Activated naive CD4-positive, alpha-beta T cell treated with anti-CD3 and anti-CD28 coated beads, Interleukin-2, amount 50 U/mL, for 16 hours (primary cell): ENCODE measurements at regions not wholly inside any gene's neighbourhood (a gene's known extent, or its start where the extent isn't known, plus 50 kb on each side); places are given as distances from the start of the nearest gene placed in this dataset.

Experiments
- DNase-seq: peaks from one replicate; pipeline ENCODE4 v3.0.0-alpha.2; 2020

DNA sequence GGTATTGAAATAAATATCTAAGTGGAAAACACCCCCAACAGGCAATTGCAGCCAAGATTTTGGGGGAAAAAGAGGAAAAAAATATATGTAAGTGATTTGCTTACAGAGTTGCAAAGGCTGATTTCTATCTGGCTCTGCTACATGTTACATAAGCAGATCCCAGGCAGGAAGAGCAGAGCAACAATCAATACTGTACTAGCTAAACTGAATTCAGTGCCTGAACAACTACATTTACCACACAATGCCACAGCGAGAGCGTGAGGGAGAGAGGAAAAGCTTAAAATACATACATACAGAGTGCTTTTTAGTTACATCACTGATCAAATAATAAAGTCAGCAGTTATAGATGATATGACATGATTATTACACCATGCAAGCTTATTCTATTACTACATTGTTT, 665.6 kb upstream of the ARGLU1 start:
- DNase-seq, result no peak

- no peak for DNase-seq
These were observed 664.0 kb upstream of the ARGLU1 start for GRCh38 chr13:107231944-107232343.

- DNase-seq, result no peak
These were observed 655.9 kb upstream of the ARGLU1 start for GRCh38 chr13:107223867-107224266.

DNA sequence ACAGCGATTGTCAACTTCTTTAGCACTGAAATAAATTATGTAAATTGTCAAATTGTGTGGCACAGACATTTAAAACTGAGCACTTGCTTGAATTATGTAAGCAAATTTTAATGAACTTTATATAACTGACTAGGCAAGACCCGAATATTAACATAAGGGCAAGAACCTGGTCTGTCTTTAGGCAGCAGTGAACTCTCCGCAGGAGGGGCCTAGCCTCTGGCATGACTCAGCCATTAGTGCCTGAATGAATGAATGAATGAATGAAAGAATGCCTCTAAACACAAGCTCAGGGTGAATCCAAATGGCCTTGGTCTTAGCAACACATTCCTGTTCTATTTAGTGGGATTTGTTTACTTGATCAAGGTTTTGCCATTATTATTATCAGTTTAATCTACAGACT, 654.7 kb upstream of the ARGLU1 start:
- no peak for DNase-seq

DNA sequence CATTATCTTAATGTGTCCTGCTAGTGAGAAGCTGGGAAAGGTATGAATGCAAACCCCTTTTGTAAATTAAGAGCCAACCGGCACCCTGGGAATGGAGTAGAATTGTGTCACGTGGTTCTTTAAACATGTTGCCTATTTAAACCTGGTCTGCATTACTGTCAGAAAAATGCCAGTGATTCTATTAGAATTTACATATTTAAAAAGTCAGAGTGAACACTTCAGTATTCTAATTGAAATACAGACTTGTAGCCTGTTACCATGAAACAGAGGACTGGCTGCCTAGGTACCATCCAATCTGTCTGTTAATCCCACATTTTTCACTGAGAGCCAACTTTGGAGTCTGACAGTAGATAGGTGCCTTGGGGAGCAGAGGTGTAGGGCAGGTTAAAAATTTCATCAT, 652.3 kb upstream of the ARGLU1 start:
- no peak for DNase-seq

DNA sequence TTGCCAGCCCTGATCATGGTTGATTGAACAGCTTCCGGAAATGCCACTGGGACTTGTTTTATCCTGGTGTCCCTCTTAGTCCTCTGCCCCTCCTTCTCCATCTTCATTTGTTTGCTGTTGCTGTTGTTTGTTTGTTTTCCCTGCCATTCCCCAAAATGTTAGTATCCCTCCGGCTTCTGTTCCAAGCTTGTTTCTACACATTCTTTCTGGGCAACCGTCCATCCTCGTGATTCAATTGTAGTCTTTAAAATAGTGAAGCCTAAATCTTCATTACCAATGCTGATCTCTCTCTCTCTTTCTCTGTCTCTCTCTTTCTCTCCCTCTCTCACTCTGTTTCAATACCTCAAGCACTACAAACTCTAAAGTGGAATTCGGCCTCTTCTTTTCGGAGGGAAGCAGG, 649.3 kb upstream of the ARGLU1 start:
- DNase-seq, result no peak

- no peak for DNase-seq
These were observed 648.3 kb upstream of the ARGLU1 start for GRCh38 chr13:107216046-107216755.

- DNase-seq, result peak; percentile 44
These were observed 643.1 kb upstream of the ARGLU1 start for GRCh38 chr13:107211073-107211472.

- DNase-seq, result no peak
These were observed 642.7 kb upstream of the ARGLU1 start for GRCh38 chr13:107210723-107211030.

DNA sequence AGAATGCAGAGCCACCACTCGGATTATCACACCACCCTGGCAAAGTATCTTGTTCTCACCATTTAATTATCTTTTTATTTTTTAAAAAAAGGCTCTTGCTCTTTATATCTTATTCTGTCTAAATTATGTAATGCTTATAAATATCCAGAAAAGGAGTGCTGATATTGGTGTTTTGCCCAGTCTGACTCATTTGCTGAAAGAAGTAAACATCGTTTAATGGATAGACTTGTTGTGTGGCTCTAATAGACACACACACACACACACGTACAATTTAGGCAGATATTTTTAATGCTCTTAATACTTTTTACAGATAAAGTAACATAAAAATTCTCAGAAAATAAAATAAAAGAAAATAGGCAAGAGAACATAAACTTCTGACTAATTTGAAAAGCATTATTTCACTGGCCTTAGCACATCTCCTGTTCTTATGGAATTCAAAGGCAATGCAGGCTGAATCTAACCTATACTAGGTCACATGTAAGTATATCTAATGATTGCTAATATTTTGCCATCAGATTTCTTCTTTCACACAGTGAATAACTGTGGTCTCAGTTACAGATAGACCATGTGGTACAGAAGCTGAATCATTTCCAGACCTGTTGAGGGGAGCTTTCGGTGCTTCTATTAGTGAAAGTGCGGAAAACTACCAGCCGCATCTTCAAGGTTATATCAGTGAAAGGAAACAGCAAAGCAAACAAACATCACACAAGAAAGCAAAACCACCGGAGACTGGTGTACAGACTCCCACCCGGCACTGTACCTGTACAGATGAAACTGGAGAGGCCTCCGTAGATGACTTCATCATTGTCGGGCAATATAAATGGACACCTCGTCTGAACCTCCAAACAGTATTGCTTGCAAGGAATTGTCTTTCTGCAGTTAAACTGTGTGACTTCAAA, 642.1 kb upstream of the ARGLU1 start:
- DNase-seq, result no peak

- DNase-seq, result no peak
These were observed 641.0 kb upstream of the ARGLU1 start for GRCh38 chr13:107208889-107209288.

GRCh38 chr13:107205318-107206104, 637.6 kb upstream of the ARGLU1 start:
- peak; percentile 51 for DNase-seq

- no peak for DNase-seq
These were observed 635.4 kb upstream of the ARGLU1 start for GRCh38 chr13:107203146-107203847.

DNA sequence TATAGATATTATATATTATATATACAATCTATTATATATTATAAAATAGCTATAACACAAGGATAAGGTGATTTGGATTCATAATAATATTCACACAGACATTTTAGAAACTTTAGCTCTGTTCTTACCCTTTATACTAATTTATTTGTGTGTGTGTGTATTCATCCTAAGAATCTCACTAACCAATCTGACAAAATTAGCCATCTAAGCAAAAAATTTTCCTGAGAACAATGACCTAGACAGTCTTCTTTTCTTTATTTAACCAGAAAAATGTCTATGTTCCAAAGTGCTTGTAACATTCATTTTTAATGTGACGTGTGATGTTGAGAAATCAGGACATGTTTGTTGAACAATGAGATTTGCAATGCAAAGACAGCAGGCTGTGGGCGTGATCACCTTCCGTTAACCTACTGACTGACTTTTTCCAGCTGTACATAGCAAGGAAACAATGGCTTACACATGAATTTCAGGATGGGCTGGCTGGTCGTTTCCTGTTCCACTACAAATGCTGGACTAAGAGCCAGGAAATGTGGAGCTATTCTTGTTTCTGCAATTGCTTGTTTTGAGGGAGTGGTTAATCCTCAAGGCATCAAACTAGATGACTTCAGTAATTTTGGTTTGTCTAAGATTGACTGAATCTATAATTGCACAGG, 634.6 kb upstream of the ARGLU1 start:
- no peak for DNase-seq

GRCh38 chr13:107200491-107200890, 632.6 kb upstream of the ARGLU1 start:
- DNase-seq, result no peak

DNA sequence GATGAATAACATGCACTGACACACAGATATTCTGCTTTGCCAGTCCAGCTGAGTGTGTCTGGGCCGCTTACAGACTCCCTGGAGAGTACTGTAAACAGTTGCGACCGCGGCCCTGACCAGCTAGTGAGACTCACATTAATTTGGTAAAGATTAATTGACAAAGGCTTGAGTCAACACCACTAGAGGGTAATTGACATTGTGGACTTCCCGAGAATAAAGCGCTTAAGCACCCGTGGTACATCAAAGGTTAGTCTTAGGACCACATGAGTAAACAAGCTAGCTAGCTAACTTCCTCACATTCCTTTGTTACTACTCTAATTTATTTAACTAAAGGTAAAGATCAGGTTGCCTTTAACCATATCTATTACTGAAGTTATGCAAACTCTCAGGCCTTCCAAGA, 624.4 kb upstream of the ARGLU1 start:
- DNase-seq, result no peak

DNA sequence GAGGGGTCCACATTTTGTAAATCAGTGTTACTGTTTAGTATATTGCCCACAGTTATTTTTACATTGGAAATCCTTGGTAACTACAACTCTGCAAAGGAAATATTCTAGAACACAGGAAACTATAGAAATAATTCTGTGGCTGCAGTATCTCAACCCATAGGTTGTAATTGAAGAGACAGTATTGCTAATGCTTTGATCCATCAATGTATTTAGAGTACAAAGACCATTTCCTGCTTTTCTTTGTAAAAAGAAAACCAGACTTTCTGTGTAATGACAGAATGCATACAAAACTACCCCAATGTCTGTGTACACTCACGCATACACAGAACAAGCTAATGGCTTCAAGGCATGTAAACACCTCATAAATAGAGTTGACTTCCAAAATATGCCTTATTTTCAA, 622.1 kb upstream of the ARGLU1 start:
- DNase-seq, result no peak

- no peak for DNase-seq
These were observed 618.0 kb upstream of the ARGLU1 start for GRCh38 chr13:107185889-107186288.

DNA sequence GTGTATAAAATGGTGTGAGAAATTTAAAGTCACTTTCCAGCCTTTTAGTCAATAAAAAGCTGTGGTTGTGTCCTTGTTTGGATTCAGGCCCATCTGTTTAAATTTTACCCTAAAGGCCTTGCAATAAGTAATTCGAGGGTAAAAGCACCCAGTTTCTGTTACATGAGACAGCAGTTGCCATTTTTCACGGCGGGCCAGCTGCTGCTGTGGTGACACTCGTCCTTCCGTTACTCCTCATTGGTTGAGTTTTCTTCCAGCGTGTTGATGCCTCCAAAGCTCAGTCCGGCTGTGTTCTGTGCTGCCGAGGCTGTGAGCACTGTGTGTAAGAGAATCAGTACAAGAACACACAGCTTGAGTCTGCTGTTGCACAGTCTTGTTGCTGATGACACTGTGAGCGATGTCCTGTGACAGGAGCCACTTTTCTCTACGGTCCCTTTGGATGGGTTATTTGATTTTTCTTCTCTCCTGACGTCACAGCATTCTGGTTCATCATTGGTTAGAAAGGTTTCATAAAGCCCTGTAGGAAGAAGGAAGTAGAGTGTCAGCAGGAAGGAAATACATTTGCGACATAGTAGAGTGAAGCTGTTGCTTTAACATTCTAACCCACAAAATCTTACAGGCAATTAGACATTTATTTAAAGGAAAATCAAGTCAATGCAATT, 602.5 kb upstream of the ARGLU1 start:
- no peak for DNase-seq

DNA sequence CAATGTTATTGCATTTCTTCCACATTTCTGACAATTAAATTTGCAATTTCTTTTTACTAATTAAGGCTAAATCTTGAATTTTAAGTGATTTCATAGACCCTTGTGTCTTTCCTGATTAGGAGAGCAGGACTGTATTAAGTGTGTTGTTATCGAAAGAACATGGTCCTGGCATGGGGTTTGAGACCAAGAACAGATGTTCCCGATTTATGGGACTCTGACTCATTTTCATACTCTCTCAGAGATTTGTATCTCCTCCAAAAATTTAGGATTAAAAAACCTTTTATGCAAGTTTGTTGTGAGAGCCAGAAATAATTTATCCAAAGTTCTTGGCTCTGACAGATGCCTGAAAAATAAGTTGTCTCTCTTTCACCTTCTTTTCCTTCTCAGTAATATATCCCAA, 589.3 kb upstream of the ARGLU1 start:
- no peak for DNase-seq

DNA sequence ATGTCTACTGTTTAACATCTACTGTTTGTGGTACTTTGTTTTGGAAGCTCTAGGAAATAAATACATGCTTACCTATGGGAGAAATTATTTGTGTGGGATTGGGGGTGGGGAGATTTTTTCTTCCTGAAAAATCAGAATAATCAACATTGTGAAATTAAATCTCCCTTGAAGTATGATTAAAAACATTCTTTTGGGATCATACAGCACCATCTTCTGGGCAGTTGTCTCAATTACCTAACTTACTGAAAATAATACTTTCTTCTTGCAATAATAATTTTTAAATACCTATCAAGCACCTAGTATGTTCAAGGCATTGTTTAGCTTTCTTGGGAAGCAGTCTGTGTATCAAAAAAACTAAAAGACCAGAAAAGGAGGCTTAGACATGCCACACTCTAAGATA, 576.5 kb upstream of the ARGLU1 start:
- DNase-seq, result no peak

GRCh38 chr13:107141767-107142166, 573.8 kb upstream of the ARGLU1 start:
- no peak for DNase-seq
